ENCODE measurements at regions not wholly inside any gene's neighbourhood (a gene's known extent, or its start where the extent isn't known, plus 50 kb on each side); places are given as distances from the start of the nearest gene placed in this dataset.
"Not testable (repeated sequence)": the region's sequence is repeated elsewhere in the genome, so short reads cannot be mapped to it uniquely, and the experiment has no call there.

- H3K27ac ChIP-seq (ENCODE audit: low read depth in 2 of 2, low read length in 1 of 2); H2AFZ ChIP-seq (ENCODE audit: low read depth); H3K36me3 ChIP-seq (replicated peaks in 1 of 2; ENCODE audit: control insufficient read depth in 1 of 2, insufficient read depth in 2 of 2, low read length in 1 of 2); H3K4me3 ChIP-seq (ENCODE audit: low read depth in 2 of 2, low read length in 1 of 2); H3K27me3 ChIP-seq (ENCODE audit: insufficient read depth); H3K4me2 ChIP-seq; H3K9me3 ChIP-seq; H3K9ac ChIP-seq; H3K4me1 ChIP-seq (ENCODE audit: control insufficient read depth in 1 of 2, insufficient read depth in 2 of 2, low read depth in 1 of 2, low read length in 1 of 2); DNase-seq; H4K20me1 ChIP-seq (ENCODE audit: insufficient read depth); H3F3A ChIP-seq (replicated peaks; ENCODE audit: insufficient read depth); CTCF ChIA-PET; POLR2A ChIA-PET; H3K9me2 ChIP-seq; H3K79me2 ChIP-seq (ENCODE audit: insufficient read depth): not testable (repeated sequence)
- WGBS (ENCODE audit: low lambda C conversion rate), result 93% methylated on average over 5 of the region's 5 CpGs
Measured at GRCh38 chr1:234762127-234762526, 152.1 kb upstream of the IRF2BP2 start.

DNA sequence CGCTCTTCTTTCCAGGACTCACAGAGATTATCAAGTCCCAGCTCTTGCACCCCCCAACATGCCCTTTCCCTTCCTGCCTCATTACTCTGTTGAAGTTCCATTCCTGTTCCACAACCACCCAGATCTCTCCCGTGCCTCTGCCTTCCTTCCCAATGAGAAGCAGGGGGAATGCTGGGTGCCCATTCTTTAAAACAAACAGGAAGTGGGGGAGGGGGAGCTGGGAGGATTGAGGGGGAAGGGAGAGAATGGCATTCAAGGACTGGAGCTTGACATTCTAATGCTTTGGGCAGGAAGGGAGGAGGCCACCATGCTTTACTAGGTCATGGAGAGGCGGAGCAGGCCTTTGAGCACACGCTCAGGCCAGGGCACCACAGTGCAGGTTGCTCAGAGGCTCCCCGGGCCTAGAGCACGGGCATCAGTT is 150.3 kb upstream of the IRF2BP2 start:
- no peak for DNase-seq
- TF ChIP-seq RXRA (IDR thresholded peaks at IDR 0.05; ENCODE audit: borderline replicate concordance, low read depth), result no peak
- no peak for TF ChIP-seq GATA2 (CRISPR knock-in tag; IDR thresholded peaks at IDR 0.05)
- TF ChIP-seq, protein P1, sequence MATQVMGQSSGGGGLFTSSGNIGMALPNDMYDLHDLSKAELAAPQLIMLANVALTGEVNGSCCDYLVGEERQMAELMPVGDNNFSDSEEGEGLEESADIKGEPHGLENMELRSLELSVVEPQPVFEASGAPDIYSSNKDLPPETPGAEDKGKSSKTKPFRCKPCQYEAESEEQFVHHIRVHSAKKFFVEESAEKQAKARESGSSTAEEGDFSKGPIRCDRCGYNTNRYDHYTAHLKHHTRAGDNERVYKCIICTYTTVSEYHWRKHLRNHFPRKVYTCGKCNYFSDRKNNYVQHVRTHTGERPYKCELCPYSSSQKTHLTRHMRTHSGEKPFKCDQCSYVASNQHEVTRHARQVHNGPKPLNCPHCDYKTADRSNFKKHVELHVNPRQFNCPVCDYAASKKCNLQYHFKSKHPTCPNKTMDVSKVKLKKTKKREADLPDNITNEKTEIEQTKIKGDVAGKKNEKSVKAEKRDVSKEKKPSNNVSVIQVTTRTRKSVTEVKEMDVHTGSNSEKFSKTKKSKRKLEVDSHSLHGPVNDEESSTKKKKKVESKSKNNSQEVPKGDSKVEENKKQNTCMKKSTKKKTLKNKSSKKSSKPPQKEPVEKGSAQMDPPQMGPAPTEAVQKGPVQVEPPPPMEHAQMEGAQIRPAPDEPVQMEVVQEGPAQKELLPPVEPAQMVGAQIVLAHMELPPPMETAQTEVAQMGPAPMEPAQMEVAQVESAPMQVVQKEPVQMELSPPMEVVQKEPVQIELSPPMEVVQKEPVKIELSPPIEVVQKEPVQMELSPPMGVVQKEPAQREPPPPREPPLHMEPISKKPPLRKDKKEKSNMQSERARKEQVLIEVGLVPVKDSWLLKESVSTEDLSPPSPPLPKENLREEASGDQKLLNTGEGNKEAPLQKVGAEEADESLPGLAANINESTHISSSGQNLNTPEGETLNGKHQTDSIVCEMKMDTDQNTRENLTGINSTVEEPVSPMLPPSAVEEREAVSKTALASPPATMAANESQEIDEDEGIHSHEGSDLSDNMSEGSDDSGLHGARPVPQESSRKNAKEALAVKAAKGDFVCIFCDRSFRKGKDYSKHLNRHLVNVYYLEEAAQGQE (IDR thresholded peaks at IDR 0.05; ENCODE audit: low read depth, low read length), result no peak
- no peak for TF ChIP-seq ELF1 (IDR thresholded peaks at IDR 0.05)
- TF ChIP-seq SMC3 (IDR thresholded peaks at IDR 0.05; ENCODE audit: low read depth, low read length), result no peak
- TF ChIP-seq, protein P2, sequence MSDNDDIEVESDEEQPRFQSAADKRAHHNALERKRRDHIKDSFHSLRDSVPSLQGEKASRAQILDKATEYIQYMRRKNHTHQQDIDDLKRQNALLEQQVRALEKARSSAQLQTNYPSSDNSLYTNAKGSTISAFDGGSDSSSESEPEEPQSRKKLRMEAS (IDR thresholded peaks at IDR 0.05; ENCODE audit: low read depth), result no peak
- TF ChIP-seq TAF1 (IDR thresholded peaks at IDR 0.05; ENCODE audit: borderline replicate concordance, low read depth, low read length), result no peak
- TF ChIP-seq USF2 (IDR thresholded peaks at IDR 0.05; ENCODE audit: borderline replicate concordance, low read depth, low read length), result no peak
- TF ChIP-seq TEAD4 (IDR thresholded peaks at IDR 0.05; ENCODE audit: borderline replicate concordance, insufficient read depth), result no peak
- no peak for TF ChIP-seq GABPA (IDR thresholded peaks at IDR 0.05; ENCODE audit: low read depth)
- no peak overlapping the region for H3K27ac ChIP-seq (ENCODE audit: low read depth in 2 of 2, low read length in 1 of 2)
- H3F3A ChIP-seq (replicated peaks; ENCODE audit: insufficient read depth), result no peaks in the 10 kb centered on the region
- no peak overlapping the region for H3K4me3 ChIP-seq (ENCODE audit: low read depth in 2 of 2, low read length in 1 of 2)
- H3K9me3 ChIP-seq, result no peaks in the 10 kb centered on the region
- POLR2A ChIA-PET, result no interaction called here
- peaks cover 3 to 13% of the 10 kb centered on the region in 2 experiments; a peak in 2 of 4 replicates for H3K4me1 ChIP-seq (ENCODE audit: control insufficient read depth in 1 of 2, insufficient read depth in 2 of 2, low read depth in 1 of 2, low read length in 1 of 2)
- no peaks in the 10 kb centered on the region for H4K20me1 ChIP-seq (ENCODE audit: insufficient read depth)
- no peak overlapping the region for H3K4me2 ChIP-seq
- H2AFZ ChIP-seq (ENCODE audit: low read depth), result no peak overlapping the region
- CTCF ChIA-PET, result no interaction called here
- H3K9me2 ChIP-seq, result no peaks in the 10 kb centered on the region
- no peaks in the 10 kb centered on the region for H3K27me3 ChIP-seq (ENCODE audit: insufficient read depth)
- WGBS (ENCODE audit: low lambda C conversion rate), result 83% methylated on average over 5 of the region's 6 CpGs
- no peak overlapping the region for H3K9ac ChIP-seq
- no peaks in the 10 kb centered on the region for H3K79me2 ChIP-seq (ENCODE audit: insufficient read depth)
- H3K36me3 ChIP-seq (replicated peaks in 1 of 2; ENCODE audit: control insufficient read depth in 1 of 2, insufficient read depth in 2 of 2, low read length in 1 of 2), result no peaks in the 10 kb centered on the region

Data from SK-N-SH (cell line).